GM10266 (cell line): ENCODE measurements at regions not wholly inside any gene's neighbourhood (a gene's known extent, or its start where the extent isn't known, plus 50 kb on each side); places are given as distances from the start of the nearest gene placed in this dataset.

ENCODE experiments used
- DNase-seq: peaks from one replicate; pipeline ENCODE4 v3.0.0; 2012; ENCODE audit errors: extremely low spot score
- TF ChIP-seq, protein P1 (sequence below): IDR thresholded peaks from 2 replicates; pipeline ENCODE4 v1.5.1; 2012; ENCODE audit warnings: mild to moderate bottlenecking, low read depth; ENCODE audit not compliant: control insufficient read depth, insufficient read depth; ENCODE audit errors: missing control alignments

GRCh38 chr2:125857971-125858794 is 797.8 kb upstream of the GYPC start:
- no peak for DNase-seq
- TF ChIP-seq, protein P1, sequence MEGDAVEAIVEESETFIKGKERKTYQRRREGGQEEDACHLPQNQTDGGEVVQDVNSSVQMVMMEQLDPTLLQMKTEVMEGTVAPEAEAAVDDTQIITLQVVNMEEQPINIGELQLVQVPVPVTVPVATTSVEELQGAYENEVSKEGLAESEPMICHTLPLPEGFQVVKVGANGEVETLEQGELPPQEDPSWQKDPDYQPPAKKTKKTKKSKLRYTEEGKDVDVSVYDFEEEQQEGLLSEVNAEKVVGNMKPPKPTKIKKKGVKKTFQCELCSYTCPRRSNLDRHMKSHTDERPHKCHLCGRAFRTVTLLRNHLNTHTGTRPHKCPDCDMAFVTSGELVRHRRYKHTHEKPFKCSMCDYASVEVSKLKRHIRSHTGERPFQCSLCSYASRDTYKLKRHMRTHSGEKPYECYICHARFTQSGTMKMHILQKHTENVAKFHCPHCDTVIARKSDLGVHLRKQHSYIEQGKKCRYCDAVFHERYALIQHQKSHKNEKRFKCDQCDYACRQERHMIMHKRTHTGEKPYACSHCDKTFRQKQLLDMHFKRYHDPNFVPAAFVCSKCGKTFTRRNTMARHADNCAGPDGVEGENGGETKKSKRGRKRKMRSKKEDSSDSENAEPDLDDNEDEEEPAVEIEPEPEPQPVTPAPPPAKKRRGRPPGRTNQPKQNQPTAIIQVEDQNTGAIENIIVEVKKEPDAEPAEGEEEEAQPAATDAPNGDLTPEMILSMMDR, result no peak

- TF ChIP-seq, protein P1, result no peak
- no peak for DNase-seq
Observed at GRCh38 chr2:125861461-125861860, 794.5 kb upstream of the GYPC start.

DNA sequence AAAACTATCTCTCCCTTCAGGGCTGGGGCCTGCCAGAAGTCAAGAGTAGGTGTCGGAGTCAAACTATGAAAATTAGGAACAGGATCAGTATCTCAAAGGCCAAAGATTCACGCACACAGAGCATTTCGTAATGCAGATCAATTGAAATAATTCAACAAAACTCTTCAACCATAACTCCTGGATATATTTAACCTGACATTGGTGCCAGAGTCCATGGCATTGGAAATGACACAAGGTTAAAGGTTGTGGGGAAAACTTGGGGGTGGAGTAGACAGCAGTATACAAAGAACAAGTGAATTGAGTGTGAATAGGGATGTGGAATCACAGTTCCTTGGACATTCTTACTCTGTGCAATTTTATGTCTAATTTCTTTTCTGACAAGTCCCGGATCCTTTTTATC is 788.0 kb upstream of the GYPC start:
- TF ChIP-seq, protein P1, result no peak
- no peak for DNase-seq

- TF ChIP-seq, protein P1, result no peak
- DNase-seq, result no peak
Observed at GRCh38 chr2:125870264-125870663, 785.7 kb upstream of the GYPC start.

- TF ChIP-seq, protein P1, result no peak
Observed at GRCh38 chr2:125870746-125871145, 785.2 kb upstream of the GYPC start.

GRCh38 chr2:125874564-125874963 is 781.4 kb upstream of the GYPC start:
- TF ChIP-seq, protein P1, result no peak
- no peak for DNase-seq

More at GRCh38 chr2:125870746-125871145, 785.2 kb upstream of the GYPC start:
- DNase-seq, result no peak

DNA sequence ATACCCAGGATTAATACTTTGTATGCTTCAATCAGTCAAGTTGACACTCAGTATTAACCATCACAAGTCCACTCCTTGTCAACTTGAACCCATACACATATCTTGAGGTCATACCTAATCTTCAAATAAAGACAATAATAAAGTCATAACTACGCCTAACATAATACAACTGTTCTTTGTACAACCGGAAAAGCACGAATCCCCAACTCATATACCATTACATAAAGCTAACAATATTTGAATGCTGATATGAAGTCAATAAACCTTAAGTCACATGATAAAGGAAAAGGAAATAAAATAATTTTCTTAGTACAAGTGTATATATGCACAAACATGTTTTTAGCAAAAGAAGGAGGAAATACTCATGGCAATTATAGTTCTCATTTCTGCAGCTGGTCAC is 770.6 kb upstream of the GYPC start:
- TF ChIP-seq, protein P1, result no peak

More for the DNA sequence above, 770.6 kb upstream of the GYPC start:
- DNase-seq, result no peak
